GM23248 (cell line): ENCODE measurements at regions not wholly inside any gene's neighbourhood (a gene's known extent, or its start where the extent isn't known, plus 50 kb on each side); places are given as distances from the start of the nearest gene placed in this dataset.

Source experiments
- EZH2 ChIP-seq: fragments of 200-600 bp; sonication (generic); IDR thresholded peaks from 2 replicates; pipeline ENCODE4 v1.6.1; 2018; ENCODE audit warnings: antibody characterized with exemption, mild to moderate bottlenecking; ENCODE audit not compliant: insufficient read depth, poor library complexity, severe bottlenecking
- EZH2phosphoT487 ChIP-seq: fragments of 200-600 bp; sonication (generic); IDR thresholded peaks from 2 replicates; pipeline ENCODE4 v1.6.1; 2018; ENCODE audit warnings: antibody characterized with exemption, moderate library complexity, mild to moderate bottlenecking, low read depth; ENCODE audit not compliant: insufficient read depth

DNA sequence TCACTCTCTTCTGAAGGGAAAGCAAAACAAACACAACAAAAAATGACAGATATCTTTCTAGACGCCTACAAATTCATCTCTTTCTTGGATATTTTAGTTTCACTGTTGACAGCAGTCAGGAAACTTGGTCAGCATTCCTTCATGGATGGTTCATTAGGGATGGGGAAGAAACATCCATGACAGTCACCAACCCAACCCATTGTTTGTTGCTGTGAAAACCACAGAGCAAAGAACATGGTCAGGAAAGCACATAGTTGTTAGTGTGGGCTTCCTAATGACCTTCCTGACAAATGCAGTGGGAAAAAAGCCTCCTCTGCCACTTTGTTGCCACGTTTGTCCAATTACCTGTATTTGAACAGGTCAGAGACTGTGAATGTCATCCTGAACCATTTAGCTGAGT is 139.8 kb upstream of the SNX19 start:
- TF ChIP-seq EZH2 = no peak
- TF ChIP-seq EZH2phosphoT487 = no peak
